Kidney glomerular epithelial cell (primary cell): ENCODE measurements at regions not wholly inside any gene's neighbourhood (a gene's known extent, or its start where the extent isn't known, plus 50 kb on each side); places are given as distances from the start of the nearest gene placed in this dataset.

Source experiments
- DNase-seq: peaks from one replicate; lab custom pipeline; 2025; lab: John Stamatoyannopoulos, UW

- DNase-seq: no peak
Measured at GRCh38 chr5:27276119-27276518, 237.7 kb upstream of the CDH9 start.

GRCh38 chr5:27275345-27275744, 237.0 kb upstream of the CDH9 start:
- DNase-seq: no peak

GRCh38 chr5:27269766-27270165, 231.4 kb upstream of the CDH9 start:
- DNase-seq: no peak

GRCh38 chr5:27267209-27267824, 228.9 kb upstream of the CDH9 start:
- DNase-seq: no peak

- no peak for DNase-seq
Measured at GRCh38 chr5:27266184-27266583, 227.8 kb upstream of the CDH9 start.

- no peak for DNase-seq
Measured at GRCh38 chr5:27257696-27258095, 219.3 kb upstream of the CDH9 start.

GRCh38 chr5:27252911-27253310, 214.5 kb upstream of the CDH9 start:
- DNase-seq: no peak

GRCh38 chr5:27242258-27242626, 203.9 kb upstream of the CDH9 start:
- no peak for DNase-seq

- peak; percentile 95 for DNase-seq
Measured at GRCh38 chr5:27241564-27242257, 203.3 kb upstream of the CDH9 start.

- no peak for DNase-seq
Measured at GRCh38 chr5:27240791-27241190, 202.4 kb upstream of the CDH9 start.

- no peak for DNase-seq
Measured at GRCh38 chr5:27234916-27235315, 196.5 kb upstream of the CDH9 start.

- DNase-seq: no peak
Measured at GRCh38 chr5:27221410-27221809, 183.0 kb upstream of the CDH9 start.

- no peak for DNase-seq
Measured at GRCh38 chr5:27220752-27221151, 182.4 kb upstream of the CDH9 start.

GRCh38 chr5:27217977-27218376, 179.6 kb upstream of the CDH9 start:
- DNase-seq: no peak

- peak; percentile 41 for DNase-seq
Measured at GRCh38 chr5:27217155-27217956, 179.0 kb upstream of the CDH9 start.

- DNase-seq: no peak
Measured at GRCh38 chr5:27216367-27216950, 178.1 kb upstream of the CDH9 start.

GRCh38 chr5:27208051-27208450, 169.7 kb upstream of the CDH9 start:
- DNase-seq: no peak

- DNase-seq: no peak
Measured at GRCh38 chr5:27191786-27192510, 153.6 kb upstream of the CDH9 start.

GRCh38 chr5:27172693-27173092, 134.3 kb upstream of the CDH9 start:
- DNase-seq: no peak

- DNase-seq: no peak
Measured at GRCh38 chr5:27171761-27172261, 133.4 kb upstream of the CDH9 start.

GRCh38 chr5:27158775-27159174, 120.4 kb upstream of the CDH9 start:
- no peak for DNase-seq

GRCh38 chr5:27158171-27158570, 119.8 kb upstream of the CDH9 start:
- no peak for DNase-seq
